ENCODE measurements at regions not wholly inside any gene's neighbourhood (a gene's known extent, or its start where the extent isn't known, plus 50 kb on each side); places are given as distances from the start of the nearest gene placed in this dataset.

GRCh38 chr2:194253528-194254259 is 1403.3 kb upstream of the SLC39A10 start:
- TF ChIP-seq CTCF (IDR thresholded peaks at IDR 0.05) (no peak), EZH2 (IDR thresholded peaks at IDR 0.05; ENCODE audit: borderline replicate concordance, insufficient read depth, low read depth, low read length, poor library complexity, severe bottlenecking) (no peak)

Measured in B cell (primary cell).